SKM-1 treated with dmso at 0.1 percent for 144 hours (cell line): ENCODE measurements at regions not wholly inside any gene's neighbourhood (a gene's known extent, or its start where the extent isn't known, plus 50 kb on each side); places are given as distances from the start of the nearest gene placed in this dataset.
"Not testable (repeated sequence)": the region's sequence is repeated elsewhere in the genome, so short reads cannot be mapped to it uniquely, and the experiment has no call there.

ENCODE experiments used
- DNase-seq: peaks from one replicate; lab custom pipeline; 2025; ENCODE audit not compliant: unreplicated experiment; lab: John Stamatoyannopoulos, UW

DNA sequence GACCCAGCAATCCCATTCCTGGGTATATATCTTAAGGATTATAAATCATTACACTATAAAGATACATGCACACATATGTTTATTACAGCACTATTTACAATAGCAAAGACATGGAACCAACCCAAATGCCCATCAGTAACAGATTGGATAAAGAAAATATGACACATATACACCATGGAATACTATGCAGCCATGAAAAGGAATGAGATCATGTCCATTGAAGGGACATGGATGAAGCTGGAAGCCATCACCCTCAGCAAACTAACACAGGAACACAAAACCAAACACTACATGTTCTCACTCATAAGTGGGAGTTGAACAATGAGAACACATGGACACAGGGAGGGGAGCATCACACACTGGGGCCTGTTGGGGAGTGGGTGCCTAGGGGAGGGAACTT lies 694.5 kb downstream of the CBLN4 start:
- DNase-seq = not testable (repeated sequence)

DNA sequence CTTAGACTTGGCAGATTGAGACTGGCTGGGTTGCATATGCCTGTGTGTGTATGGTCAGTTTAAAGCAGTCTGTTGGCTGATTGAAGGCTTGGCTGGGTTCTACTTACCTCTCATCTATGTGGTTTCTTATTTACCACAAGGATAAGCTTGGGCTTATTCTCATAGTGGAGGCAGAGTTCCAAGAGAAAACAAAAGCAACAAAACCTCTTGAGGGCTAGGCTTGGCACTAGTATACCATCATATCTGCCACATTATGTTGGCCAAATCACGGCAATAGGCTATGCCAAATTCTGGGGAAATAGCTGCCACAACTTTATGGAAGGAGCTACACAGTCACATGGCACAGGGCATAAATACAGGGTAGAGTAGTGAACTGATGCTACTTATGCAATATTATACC lies 714.1 kb downstream of the CBLN4 start:
- DNase-seq = no peak

DNA sequence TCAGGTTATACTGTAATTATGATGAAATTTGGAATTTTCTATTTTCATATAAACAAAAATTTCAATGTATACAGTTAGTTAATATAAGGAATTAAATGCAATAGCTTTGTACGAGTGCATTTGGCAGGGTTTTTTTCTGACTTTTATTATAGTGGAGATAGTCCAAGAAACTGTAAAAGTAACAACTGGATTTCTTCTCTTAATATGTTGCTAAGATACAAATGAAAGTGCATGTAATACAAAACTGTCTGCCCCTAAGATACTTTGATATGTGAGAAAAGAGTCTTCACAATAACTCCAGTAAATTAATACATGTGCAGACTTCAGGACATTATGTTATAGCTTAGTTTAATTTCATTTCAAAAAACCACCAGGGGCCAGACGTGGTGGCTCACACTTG lies 721.4 kb downstream of the CBLN4 start:
- DNase-seq = no peak

GRCh38 chr20:55273149-55273548 lies 732.2 kb downstream of the CBLN4 start:
- no peak for DNase-seq

GRCh38 chr20:55271371-55271770 lies 733.9 kb downstream of the CBLN4 start:
- no peak for DNase-seq

DNA sequence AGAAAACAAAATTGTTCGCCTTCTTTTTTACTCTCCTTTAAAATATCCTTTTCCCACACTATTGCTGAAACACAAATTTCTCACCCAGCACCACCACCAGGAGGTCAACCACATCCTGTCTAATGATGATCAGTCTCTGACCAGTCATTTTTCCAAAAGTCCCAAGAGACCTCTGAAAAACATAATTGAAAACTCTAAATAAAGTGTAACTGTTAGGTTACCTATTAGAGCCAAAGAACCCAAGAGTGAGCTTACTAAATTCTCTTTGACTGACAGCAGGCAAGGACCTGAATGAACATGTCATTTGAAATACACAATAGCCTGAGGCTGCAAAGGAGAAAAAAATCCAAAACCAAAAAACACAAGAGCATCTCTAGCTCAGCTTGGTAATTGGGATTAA lies 735.4 kb downstream of the CBLN4 start:
- no peak for DNase-seq

GRCh38 chr20:55266361-55266760 lies 739.0 kb downstream of the CBLN4 start:
- DNase-seq = no peak

- no peak for DNase-seq
Measured at GRCh38 chr20:55264703-55265239, 740.5 kb downstream of the CBLN4 start.

DNA sequence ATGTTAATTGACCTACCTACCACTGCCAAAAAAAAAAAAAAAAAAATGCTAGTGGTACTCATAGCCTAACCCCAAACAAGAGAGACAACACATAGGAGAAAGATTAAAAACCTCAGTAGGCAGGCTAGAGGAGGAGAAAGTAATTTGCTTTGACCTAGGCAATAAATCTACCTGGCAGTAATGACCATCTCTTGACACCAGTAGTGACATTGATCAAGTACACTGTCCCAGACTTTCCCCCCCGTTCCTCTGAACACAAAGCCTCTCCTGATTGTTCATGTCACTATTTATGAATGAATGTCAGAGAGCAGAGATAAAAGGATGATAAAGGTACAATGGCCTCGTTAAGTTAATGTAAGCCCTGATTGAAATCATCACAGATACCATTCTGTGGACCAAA lies 746.8 kb downstream of the CBLN4 start:
- no peak for DNase-seq

- DNase-seq = no peak
Measured at GRCh38 chr20:55255016-55255415, 750.3 kb downstream of the CBLN4 start.

- no peak for DNase-seq
Measured at GRCh38 chr20:55253781-55254180, 751.5 kb downstream of the CBLN4 start.

DNA sequence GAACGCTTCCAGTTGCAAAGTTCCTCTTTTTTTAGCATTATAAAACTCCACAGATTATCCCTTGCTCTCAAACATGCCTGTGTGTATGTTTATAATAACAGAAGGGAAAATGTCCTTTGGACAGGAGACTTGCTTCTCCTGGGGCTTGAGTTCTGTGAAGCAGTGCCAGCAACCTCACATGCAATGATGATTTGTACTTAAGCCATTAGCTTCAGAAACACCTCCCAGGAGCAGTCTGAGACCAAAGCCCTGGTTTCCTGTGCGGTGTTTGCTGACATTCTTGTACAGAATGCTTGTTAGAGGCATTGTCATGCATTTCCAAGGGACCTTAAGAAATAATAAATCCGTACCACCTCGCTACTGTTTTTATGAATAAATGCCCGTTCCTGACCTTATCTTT lies 752.8 kb downstream of the CBLN4 start:
- DNase-seq = no peak

- DNase-seq = no peak
Measured at GRCh38 chr20:55251170-55251569, 754.1 kb downstream of the CBLN4 start.

GRCh38 chr20:55242853-55243252 lies 762.5 kb downstream of the CBLN4 start:
- no peak for DNase-seq

DNA sequence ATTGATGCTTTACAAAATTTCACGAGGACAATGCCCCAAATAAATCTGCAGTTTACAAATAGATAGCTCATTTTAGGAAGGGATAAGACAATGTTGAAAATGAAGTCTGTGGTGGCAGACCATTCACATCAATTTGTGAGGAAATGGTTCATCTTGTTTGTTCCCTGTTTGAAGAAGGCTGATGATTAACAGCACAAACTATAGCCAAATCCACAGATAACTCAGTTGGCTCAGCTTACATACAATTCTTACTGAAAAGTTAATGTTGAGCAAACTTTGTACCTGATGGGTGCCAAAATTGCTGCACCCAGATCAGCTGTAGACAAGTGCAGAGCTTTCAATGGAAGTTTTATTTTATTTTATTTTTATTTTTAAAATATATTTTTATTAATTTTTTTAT lies 763.9 kb downstream of the DOK5 start:
- no peak for DNase-seq

GRCh38 chr20:55232647-55233046 lies 757.3 kb downstream of the DOK5 start:
- no peak for DNase-seq

- DNase-seq = no peak
Measured at GRCh38 chr20:55229451-55229850, 754.1 kb downstream of the DOK5 start.

DNA sequence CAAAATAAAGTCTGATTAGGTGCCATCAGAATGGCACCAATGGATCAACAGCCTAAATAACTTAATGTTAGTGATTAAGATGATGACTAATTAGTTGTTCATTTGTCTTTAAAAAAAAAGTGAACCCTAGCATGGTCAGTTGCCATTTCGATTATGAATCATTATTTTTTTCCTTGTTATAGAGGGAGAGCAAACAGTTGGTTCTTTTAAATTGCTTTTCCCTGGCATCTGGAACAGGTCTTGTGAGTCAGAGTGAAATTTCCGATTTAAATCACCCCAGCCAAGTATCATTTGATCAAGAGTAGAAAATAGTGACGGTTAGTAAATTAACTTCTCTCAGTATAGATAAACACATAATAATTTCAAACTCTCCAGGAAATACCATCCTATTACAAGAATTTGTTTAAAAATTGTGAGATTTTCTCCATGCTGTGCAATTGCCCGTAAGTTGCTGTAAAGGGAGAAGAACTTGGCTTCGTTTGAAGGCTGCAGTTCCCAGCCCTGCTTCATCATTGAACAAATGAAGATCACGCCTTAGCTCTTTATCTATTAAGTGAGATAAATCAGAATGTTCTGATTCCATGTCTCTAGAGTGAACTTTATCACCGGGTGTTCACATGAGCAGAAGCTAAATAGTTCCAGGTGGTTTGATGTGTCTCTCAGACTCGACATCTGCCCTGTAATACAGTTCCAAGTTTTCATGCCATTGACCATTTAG lies 741.3 kb downstream of the DOK5 start:
- DNase-seq = no peak

- no peak for DNase-seq
Measured at GRCh38 chr20:55213653-55214052, 738.3 kb downstream of the DOK5 start.

DNA sequence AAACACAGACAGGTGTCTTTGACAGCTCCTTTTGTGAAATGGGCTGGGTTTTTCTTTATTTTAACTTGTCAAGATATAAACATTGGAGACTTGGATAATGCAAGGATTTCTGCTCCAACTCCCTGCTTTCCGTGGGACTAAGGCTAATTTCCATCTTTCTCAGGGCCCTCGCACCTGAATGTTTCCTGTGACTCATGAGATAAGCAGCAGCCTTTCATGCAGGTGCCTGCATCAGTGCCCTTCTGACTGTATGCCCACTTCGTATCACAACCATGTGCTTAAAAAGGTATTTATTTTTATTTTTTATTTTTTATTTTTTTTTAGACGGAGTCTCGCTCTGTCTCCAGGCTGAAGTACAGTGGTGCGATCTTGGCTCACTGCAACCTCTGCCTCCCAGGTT lies 736.1 kb downstream of the DOK5 start:
- DNase-seq = no peak

DNA sequence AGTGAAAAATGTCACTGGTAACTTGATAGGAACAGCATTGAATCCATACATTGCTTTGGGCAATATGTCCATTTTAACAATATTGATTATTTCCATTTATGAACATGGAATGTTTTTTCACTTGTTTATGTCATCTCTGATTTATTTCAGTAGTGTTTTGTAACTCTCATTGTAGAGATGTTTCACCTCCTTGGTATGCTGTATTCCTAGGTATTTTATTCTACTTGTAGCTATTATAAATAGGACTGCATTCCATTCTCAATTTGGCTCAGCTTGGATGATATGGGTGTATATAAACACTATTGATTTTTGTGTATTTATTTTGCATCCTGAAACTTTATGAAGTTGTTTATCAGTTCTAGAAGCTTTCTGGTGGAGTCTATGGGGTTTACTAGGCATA lies 730.3 kb downstream of the DOK5 start:
- DNase-seq = no peak

DNA sequence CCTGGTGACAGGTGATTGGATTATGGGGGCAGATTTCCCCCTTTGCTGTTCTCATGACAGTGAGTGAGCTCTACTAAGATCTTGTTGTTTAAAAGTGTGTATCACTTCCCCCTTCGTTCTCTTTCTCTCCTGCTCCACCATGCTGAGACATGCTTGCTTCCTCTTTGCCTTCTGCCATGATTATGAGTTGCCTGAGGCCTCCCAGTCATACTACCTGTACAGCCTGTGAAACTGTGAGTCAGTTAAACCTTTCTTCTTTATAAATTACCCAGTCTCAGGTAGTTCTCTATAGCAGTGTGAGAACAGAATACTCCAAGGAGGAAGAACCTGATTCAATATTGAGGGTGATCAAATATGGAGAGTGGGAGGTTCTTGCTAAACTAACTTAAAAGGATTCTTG lies 724.9 kb downstream of the DOK5 start:
- DNase-seq = no peak

DNA sequence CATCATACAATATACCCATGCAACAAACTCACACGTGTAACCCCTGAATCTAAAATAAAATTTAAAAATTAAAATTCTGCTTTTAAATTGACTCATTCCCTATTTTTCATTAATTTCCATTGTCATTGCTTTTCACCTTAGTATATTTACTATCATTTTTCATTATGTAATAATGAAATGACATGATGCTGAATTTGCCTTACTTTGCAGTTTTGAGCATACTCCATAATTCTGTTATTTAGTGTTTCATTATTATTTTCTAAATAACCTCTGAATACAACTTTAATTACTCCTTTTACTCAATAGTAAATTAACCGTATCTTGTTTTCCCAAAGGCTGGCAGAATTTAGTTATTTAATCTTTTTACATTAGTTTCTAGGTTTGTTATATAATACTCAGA lies 719.6 kb downstream of the DOK5 start:
- DNase-seq = no peak
